ENCODE measurements at regions not wholly inside any gene's neighbourhood (a gene's known extent, or its start where the extent isn't known, plus 50 kb on each side); places are given as distances from the start of the nearest gene placed in this dataset.

DNA sequence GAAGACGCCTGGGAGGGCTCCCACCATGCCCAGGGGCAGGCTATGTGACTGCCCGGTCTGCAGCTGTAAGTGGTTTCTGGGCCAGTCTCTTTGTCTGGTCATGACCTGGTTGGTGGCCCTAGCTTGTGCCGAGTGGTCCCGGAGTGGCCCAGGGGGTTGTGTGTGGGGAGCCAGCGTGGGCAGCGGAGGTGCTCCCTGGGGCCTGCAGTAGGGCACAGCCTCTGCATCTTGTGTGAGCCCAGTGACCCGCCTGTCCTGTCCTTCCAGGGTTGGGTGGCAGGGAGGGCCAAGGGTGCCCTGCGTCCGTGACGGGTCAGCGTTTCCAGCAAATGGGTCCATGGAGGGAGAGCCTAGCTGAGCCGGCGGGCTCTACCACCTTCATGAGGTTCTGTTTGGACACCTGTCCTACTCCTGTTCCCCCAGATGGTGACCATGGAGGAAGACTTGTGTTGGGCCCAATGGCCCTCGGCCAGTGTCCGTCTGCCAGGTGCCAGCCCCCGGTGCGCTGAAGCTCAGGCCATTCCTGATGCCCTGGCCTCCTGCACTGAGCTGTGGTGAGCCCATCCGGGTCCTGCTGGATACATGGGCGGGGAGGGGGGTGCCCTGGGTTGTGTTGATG is 215.4 kb downstream of the SNRPN start:
- WGBS, 2 experiments (ENCODE audit: extremely low coverage in 1 of 2, insufficient coverage in 1 of 2, insufficient read length in 1 of 2, insufficient replicate concordance in 2 of 2, low coverage in 1 of 2, low lambda C conversion rate in 2 of 2, missing lambda C conversion rate in 1 of 2) = 87% methylated on average over 18 of the region's 19 CpGs; no CpG with 5 or more reads in 1 of the 2 experiments
- H4K91ac ChIP-seq (replicated peaks; ENCODE audit: insufficient read length, low read length) = no peak overlapping the region
- no peak overlapping the region for H3K56ac ChIP-seq (replicated peaks; ENCODE audit: insufficient read length, low read depth, low read length)
- no peak overlapping the region for H3K18ac ChIP-seq (ENCODE audit: extremely low read depth, low read length)
- H3K4me2 ChIP-seq (ENCODE audit: insufficient read depth in 1 of 2, low read depth in 2 of 2, low read length in 2 of 2) = no peak overlapping the region
- H3K4ac ChIP-seq (replicated peaks; ENCODE audit: insufficient read length, low read depth, low read length) = no peak overlapping the region
- CTCF ChIA-PET (ENCODE audit: partially characterized antibody) = interaction anchor here (2.2 kb wide), 1 partner anchor 36 kb away, joined by 4 read pairs; no protein-coding TSS in a partner anchor
- no peak overlapping the region for H3K4me3 ChIP-seq (ENCODE audit: extremely low read depth in 1 of 4, insufficient read depth in 2 of 4, low read depth in 3 of 4, low read length in 4 of 4)
- no peaks in the 10 kb centered on the region for H3K27me3 ChIP-seq (replicated peaks in 1 of 4; ENCODE audit: control insufficient read depth in 3 of 4, extremely low read depth in 1 of 4, insufficient read depth in 3 of 4, low read length in 3 of 4)
- no peak overlapping the region for H3K23ac ChIP-seq (ENCODE audit: insufficient read length)
- H2BK5ac ChIP-seq (ENCODE audit: low read depth, low read length) = no peak overlapping the region
- no peak overlapping the region for H3K9ac ChIP-seq (replicated peaks in 1 of 4; ENCODE audit: extremely low read depth in 1 of 4, low read depth in 3 of 4, low read length in 3 of 4)
- no peaks in the 10 kb centered on the region for H3K36me3 ChIP-seq (ENCODE audit: control insufficient read depth in 2 of 4, insufficient read depth in 4 of 4, low read length in 3 of 4)
- H3K79me1 ChIP-seq (ENCODE audit: low read depth, low read length) = no peaks in the 10 kb centered on the region
- no peak overlapping the region for H4K5ac ChIP-seq (ENCODE audit: insufficient read length, low read depth, low read length)
- no peak overlapping the region for H2AFZ ChIP-seq (ENCODE audit: low read length)
- no peak overlapping the region for H2AK5ac ChIP-seq (ENCODE audit: low read depth, low read length)
- H3K14ac ChIP-seq (ENCODE audit: insufficient read length) = no peak overlapping the region
- H2BK12ac ChIP-seq (ENCODE audit: low read depth, low read length) = no peak overlapping the region
- H3K27ac ChIP-seq (ENCODE audit: low read depth, low read length) = no peak overlapping the region
- no peaks in the 10 kb centered on the region for H3K23me2 ChIP-seq (ENCODE audit: low read depth, low read length)
- TF ChIP-seq HDAC2 (IDR thresholded peaks at IDR 0.05; ENCODE audit: borderline replicate concordance in 1 of 2, low read depth in 2 of 2, low read length in 2 of 2) (no peak), SP1 (IDR thresholded peaks at IDR 0.05; ENCODE audit: low read depth, low read length) (no peak), CBX5 (IDR thresholded peaks at IDR 0.05; ENCODE audit: low read depth, low read length) (no peak), EZH2 (IDR thresholded peaks at IDR 0.05; ENCODE audit: low read depth, low read length, severe bottlenecking) (no peak), EP300 (IDR thresholded peaks at IDR 0.05; ENCODE audit: borderline replicate concordance in 1 of 2, low read depth in 2 of 2, low read length in 2 of 2) (no peak), BRCA1 (IDR thresholded peaks at IDR 0.05; ENCODE audit: low read depth, low read length) (no peak)
- DNase-seq (ENCODE audit: low read depth in 1 of 2, low spot score in 2 of 2) (no peak), FAIRE-seq (no peak)
- H2BK15ac ChIP-seq (ENCODE audit: low read length) = no peak overlapping the region
- H3K79me2 ChIP-seq (ENCODE audit: control insufficient read depth in 1 of 2, insufficient read depth in 2 of 2, low read length in 2 of 2) = no peaks in the 10 kb centered on the region
- H2BK20ac ChIP-seq (ENCODE audit: low read length) = no peak overlapping the region
- POLR2A ChIA-PET (ENCODE audit: partially characterized antibody) = no interaction called here
- no peak overlapping the region for H2BK120ac ChIP-seq (replicated peaks; ENCODE audit: low read depth, low read length)
- no peaks in the 10 kb centered on the region for H4K20me1 ChIP-seq (replicated peaks in 1 of 2; ENCODE audit: control insufficient read depth in 1 of 2, insufficient read depth in 2 of 2, low read length in 2 of 2)
- H3K4me1 ChIP-seq (replicated peaks in 1 of 4; ENCODE audit: control insufficient read depth in 3 of 4, insufficient read depth in 4 of 4, low read length in 3 of 4) = no peaks in the 10 kb centered on the region
- H4K8ac ChIP-seq (ENCODE audit: extremely low read depth, insufficient read depth, low read length) = no peak overlapping the region
- H3K9me3 ChIP-seq (ENCODE audit: insufficient read depth in 2 of 2, low read depth in 1 of 2, low read length in 1 of 2) = peaks cover 39 to 57% of the 10 kb centered on the region in 2 experiments
